SK-N-SH (cell line): ENCODE measurements at regions not wholly inside any gene's neighbourhood (a gene's known extent, or its start where the extent isn't known, plus 50 kb on each side); places are given as distances from the start of the nearest gene placed in this dataset.
"Not testable (repeated sequence)": the region's sequence is repeated elsewhere in the genome, so short reads cannot be mapped to it uniquely, and the experiment has no call there.

Experiments used
- JUND ChIP-seq: IDR thresholded peaks from 2 replicates; pipeline ENCODE4 v1.4.0; 2012
- POLR2AphosphoS5 ChIP-seq: IDR thresholded peaks from 2 replicates; pipeline ENCODE4 v1.6.1; 2012; ENCODE audit warnings: low read depth, low read length
- TAF1 ChIP-seq: IDR thresholded peaks from 2 replicates; pipeline ENCODE4 v1.6.1; 2012; ENCODE audit warnings: low read depth, mild to moderate bottlenecking, low read length, moderate library complexity, borderline replicate concordance
- TF ChIP-seq, protein P1 (sequence below): fragments of 200-600 bp; sonication (generic); IDR thresholded peaks from 2 replicates; pipeline ENCODE4 v1.6.1; 2017; ENCODE audit warnings: antibody characterized with exemption, mild to moderate bottlenecking, moderate library complexity

DNA sequence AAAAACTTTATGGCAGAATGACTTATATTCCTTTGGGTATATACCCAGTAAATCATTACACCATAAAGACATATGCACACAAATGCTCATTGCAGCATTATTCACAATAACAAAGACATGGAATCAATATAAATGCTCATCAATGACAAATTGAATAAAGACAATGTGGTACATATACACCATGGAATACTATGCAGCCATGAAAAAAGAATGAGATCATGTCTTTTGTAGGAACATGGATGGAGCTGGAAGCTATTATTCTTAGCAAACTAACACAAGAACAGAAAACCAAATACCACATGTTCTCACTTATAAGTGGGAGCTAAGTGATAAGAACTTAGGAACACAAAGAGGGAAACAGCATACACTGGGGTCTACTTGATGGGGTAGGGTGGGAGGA, 321.7 kb downstream of the ZNF674 start:
- not testable (repeated sequence) for TF ChIP-seq TAF1, POLR2AphosphoS5, JUND
- TF ChIP-seq, protein P1, sequence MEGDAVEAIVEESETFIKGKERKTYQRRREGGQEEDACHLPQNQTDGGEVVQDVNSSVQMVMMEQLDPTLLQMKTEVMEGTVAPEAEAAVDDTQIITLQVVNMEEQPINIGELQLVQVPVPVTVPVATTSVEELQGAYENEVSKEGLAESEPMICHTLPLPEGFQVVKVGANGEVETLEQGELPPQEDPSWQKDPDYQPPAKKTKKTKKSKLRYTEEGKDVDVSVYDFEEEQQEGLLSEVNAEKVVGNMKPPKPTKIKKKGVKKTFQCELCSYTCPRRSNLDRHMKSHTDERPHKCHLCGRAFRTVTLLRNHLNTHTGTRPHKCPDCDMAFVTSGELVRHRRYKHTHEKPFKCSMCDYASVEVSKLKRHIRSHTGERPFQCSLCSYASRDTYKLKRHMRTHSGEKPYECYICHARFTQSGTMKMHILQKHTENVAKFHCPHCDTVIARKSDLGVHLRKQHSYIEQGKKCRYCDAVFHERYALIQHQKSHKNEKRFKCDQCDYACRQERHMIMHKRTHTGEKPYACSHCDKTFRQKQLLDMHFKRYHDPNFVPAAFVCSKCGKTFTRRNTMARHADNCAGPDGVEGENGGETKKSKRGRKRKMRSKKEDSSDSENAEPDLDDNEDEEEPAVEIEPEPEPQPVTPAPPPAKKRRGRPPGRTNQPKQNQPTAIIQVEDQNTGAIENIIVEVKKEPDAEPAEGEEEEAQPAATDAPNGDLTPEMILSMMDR, result not testable (repeated sequence)
